ENCODE measurements at regions not wholly inside any gene's neighbourhood (a gene's known extent, or its start where the extent isn't known, plus 50 kb on each side); places are given as distances from the start of the nearest gene placed in this dataset.

DNA sequence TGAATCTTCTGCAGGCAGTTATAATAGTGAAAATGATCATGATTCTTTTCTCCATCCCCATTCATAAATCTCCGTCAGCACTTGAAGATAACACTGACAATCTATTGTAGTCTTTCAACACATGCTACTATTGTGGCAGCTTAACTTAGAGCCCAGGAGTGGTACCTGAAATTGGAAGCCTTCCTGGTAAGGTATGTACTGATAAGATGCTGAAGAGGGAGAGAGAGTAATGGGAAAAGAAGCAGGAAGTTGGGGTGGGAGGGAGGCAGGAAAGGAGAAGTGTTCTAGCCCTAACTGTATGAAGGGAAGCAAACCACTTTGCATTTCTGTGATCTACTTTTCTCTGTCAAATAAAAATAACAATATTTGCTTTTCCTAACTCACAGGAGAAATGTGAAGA, 197.4 kb upstream of the RORA start:
- TF ChIP-seq POLR2AphosphoS5 (IDR thresholded peaks at IDR 0.05) (no peak), EP300 (IDR thresholded peaks at IDR 0.05; ENCODE audit: low read depth) (no peak)
